WTC11 (cell line): ENCODE measurements at regions not wholly inside any gene's neighbourhood (a gene's known extent, or its start where the extent isn't known, plus 50 kb on each side); places are given as distances from the start of the nearest gene placed in this dataset.

Experiments
- ATAC-seq: fragments of 200-7000 bp; cut with Tn5 transposase; 2 replicates; pipeline ENCODE4 v1.10.0; 2021; ENCODE audit warnings: mild to moderate bottlenecking, moderate library complexity
- CTCF ChIA-PET: fragments of 300-600 bp; sonication (Branson Sonifier 250); formaldehyde crosslinking; loops from one replicate; lab custom pipeline; 2021; ENCODE audit warnings: antibody characterized with exemption; lab: Charles Lee
- POLR2A ChIA-PET: fragments of 350-600 bp; sonication (Branson Sonifier 250); formaldehyde crosslinking; loops from one replicate; lab custom pipeline; 2021; ENCODE audit warnings: antibody characterized with exemption; lab: Charles Lee
- DNase-seq: peaks from one replicate; pipeline ENCODE4 v3.0.0; 2021; ENCODE audit warnings: low spot score
- H3K27ac Mint-ChIP-seq: 2 replicates; pipeline ENCODE4 v1.8.0; 2021; ENCODE audit warnings: mixed read lengths
- H3K27me3 Mint-ChIP-seq: 2 replicates; pipeline ENCODE4 v1.8.0; 2021; ENCODE audit warnings: low read depth, mild to moderate bottlenecking, moderate library complexity, mixed read lengths
- H3K36me3 Mint-ChIP-seq: 2 replicates; pipeline ENCODE4 v1.8.0; 2021; ENCODE audit warnings: mixed read lengths
- H3K4me1 Mint-ChIP-seq: 2 replicates; pipeline ENCODE4 v1.8.0; 2022; ENCODE audit warnings: mixed read lengths
- H3K4me3 Mint-ChIP-seq: 2 replicates; pipeline ENCODE4 v1.8.0; 2021; ENCODE audit warnings: mild to moderate bottlenecking, moderate library complexity, mixed read lengths
- H3K9me3 Mint-ChIP-seq: 2 replicates; pipeline ENCODE4 v1.8.0; 2021; ENCODE audit warnings: mixed read lengths
- ATF1 ChIP-seq: sonication (generic); formaldehyde crosslinking; IDR thresholded peaks from 2 replicates; pipeline ENCODE4 v1.8.1; 2023; ENCODE audit warnings: mild to moderate bottlenecking, moderate library complexity, missing genetic modification reagents
- CBFB ChIP-seq: sonication (generic); formaldehyde crosslinking; IDR thresholded peaks from 2 replicates; pipeline ENCODE4 v1.8.1; 2022; ENCODE audit warnings: mild to moderate bottlenecking, low read depth, missing genetic modification reagents
- FOXJ3 ChIP-seq: sonication (generic); formaldehyde crosslinking; IDR thresholded peaks from 2 replicates; pipeline ENCODE4 v1.9.0; 2021; ENCODE audit warnings: missing genetic modification reagents, mild to moderate bottlenecking, borderline replicate concordance
- JUN ChIP-seq: sonication (generic); formaldehyde crosslinking; IDR thresholded peaks from 2 replicates; pipeline ENCODE4 v1.8.0; 2023; ENCODE audit warnings: mild to moderate bottlenecking, missing genetic modification reagents
- NR2C2 ChIP-seq: sonication (generic); formaldehyde crosslinking; IDR thresholded peaks from 2 replicates; pipeline ENCODE4 v1.8.0; 2022; ENCODE audit warnings: mild to moderate bottlenecking, missing genetic modification reagents
- RELA ChIP-seq: sonication (generic); formaldehyde crosslinking; IDR thresholded peaks from 2 replicates; pipeline ENCODE4 v1.8.1; 2022; ENCODE audit warnings: missing genetic modification reagents, mild to moderate bottlenecking, borderline replicate concordance
- SOX15 ChIP-seq: fragments of 250-450 bp; sonication (Bioruptor Pico); IDR thresholded peaks from 2 replicates; pipeline ENCODE4 v1.9.0; 2021; ENCODE audit warnings: mild to moderate bottlenecking
- TEAD1 ChIP-seq: sonication (generic); formaldehyde crosslinking; IDR thresholded peaks from 2 replicates; pipeline ENCODE4 v1.8.0; 2022; ENCODE audit warnings: mild to moderate bottlenecking, missing genetic modification reagents
- ZNF138 ChIP-seq: sonication (generic); formaldehyde crosslinking; conservative IDR thresholded peaks from 2 replicates; pipeline ENCODE4 v1.8.1; 2022; ENCODE audit warnings: mild to moderate bottlenecking, moderate library complexity, missing genetic modification reagents
- ZNF317 ChIP-seq: sonication (generic); formaldehyde crosslinking; IDR thresholded peaks from 2 replicates; pipeline ENCODE4 v1.8.1; 2023; ENCODE audit warnings: low read depth, mild to moderate bottlenecking, moderate library complexity, missing genetic modification reagents, borderline replicate concordance
- TF ChIP-seq, protein P1 (sequence below): fragments of 250-450 bp; sonication (Bioruptor Pico); IDR thresholded peaks from 2 replicates; pipeline ENCODE4 v2.1.2; 2022; ENCODE audit warnings: mild to moderate bottlenecking, moderate library complexity
- TF ChIP-seq, protein P2 (sequence below): fragments of 200-600 bp; IDR thresholded peaks from 2 replicates; pipeline ENCODE4 v1.8.0; 2022; ENCODE audit warnings: antibody characterized with exemption
- TF ChIP-seq, protein P3 (sequence below): sonication (generic); formaldehyde crosslinking; IDR thresholded peaks from 2 replicates; pipeline ENCODE4 v1.8.1; 2022; ENCODE audit warnings: mild to moderate bottlenecking, moderate library complexity, missing genetic modification reagents
- TF ChIP-seq, protein P4 (sequence below): sonication (generic); formaldehyde crosslinking; IDR thresholded peaks from 2 replicates; pipeline ENCODE4 v1.8.1; 2023; ENCODE audit warnings: mild to moderate bottlenecking, missing genetic modification reagents, moderate library complexity
- TF ChIP-seq, protein P5 (sequence below): sonication (generic); formaldehyde crosslinking; IDR thresholded peaks from 2 replicates; pipeline ENCODE4 v1.8.0; 2023; ENCODE audit warnings: mild to moderate bottlenecking, missing genetic modification reagents
- TF ChIP-seq, protein P6 (sequence below): fragments of 250-450 bp; sonication (Bioruptor Pico); IDR thresholded peaks from 2 replicates; pipeline ENCODE4 v1.9.0; 2021; ENCODE audit warnings: mild to moderate bottlenecking, borderline replicate concordance
- TF ChIP-seq, protein P7 (sequence below): fragments of 250-450 bp; sonication (Bioruptor Pico); IDR thresholded peaks from 2 replicates; pipeline ENCODE4 v1.9.0; 2021; ENCODE audit warnings: mild to moderate bottlenecking
- TF ChIP-seq, protein P8 (sequence below): sonication (generic); formaldehyde crosslinking; IDR thresholded peaks from 2 replicates; pipeline ENCODE4 v1.8.1; 2022; ENCODE audit warnings: mild to moderate bottlenecking, missing genetic modification reagents, moderate library complexity, borderline replicate concordance

DNA sequence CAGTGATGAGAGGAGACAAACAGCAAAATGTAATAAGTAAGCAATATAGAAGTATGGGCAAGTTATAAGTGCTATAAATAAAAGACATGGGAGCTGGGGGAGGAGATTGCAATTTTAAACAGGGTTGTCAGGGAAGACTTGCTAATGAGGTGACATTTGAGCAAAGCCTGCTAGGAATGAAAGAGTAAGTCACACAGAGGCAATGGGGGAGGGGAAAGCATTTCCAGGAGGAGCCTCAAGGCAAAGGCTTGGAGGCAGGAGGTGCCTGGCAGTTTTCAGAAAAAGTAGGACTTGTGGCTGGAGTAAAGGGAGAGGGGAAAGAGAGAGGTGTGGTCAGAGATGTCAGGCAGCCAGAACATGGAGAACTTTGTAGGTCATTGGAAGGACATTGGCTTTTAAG, 124.4 kb upstream of the NMUR2 start:
- DNase-seq: peak; percentile 23
- no peaks in the 10 kb centered on the region for H3K36me3 Mint-ChIP-seq
- H3K27me3 Mint-ChIP-seq: no peaks in the 10 kb centered on the region
- no peaks in the 10 kb centered on the region for H3K9me3 Mint-ChIP-seq
- H3K4me3 Mint-ChIP-seq: peak overlapping the region; percentile 1; the same call in 1 of the 2 replicates
- peak; percentile 75 for ATAC-seq
- peaks cover 38% of the 10 kb centered on the region for H3K4me1 Mint-ChIP-seq
- CTCF ChIA-PET: interaction anchor here (1.1 to 1.4 kb wide), 2 partner anchors 15 to 31 kb away, joined by 3 to 5 read pairs; no protein-coding TSS in a partner anchor
- POLR2A ChIA-PET: no interaction called here
- TF ChIP-seq, protein P1, sequence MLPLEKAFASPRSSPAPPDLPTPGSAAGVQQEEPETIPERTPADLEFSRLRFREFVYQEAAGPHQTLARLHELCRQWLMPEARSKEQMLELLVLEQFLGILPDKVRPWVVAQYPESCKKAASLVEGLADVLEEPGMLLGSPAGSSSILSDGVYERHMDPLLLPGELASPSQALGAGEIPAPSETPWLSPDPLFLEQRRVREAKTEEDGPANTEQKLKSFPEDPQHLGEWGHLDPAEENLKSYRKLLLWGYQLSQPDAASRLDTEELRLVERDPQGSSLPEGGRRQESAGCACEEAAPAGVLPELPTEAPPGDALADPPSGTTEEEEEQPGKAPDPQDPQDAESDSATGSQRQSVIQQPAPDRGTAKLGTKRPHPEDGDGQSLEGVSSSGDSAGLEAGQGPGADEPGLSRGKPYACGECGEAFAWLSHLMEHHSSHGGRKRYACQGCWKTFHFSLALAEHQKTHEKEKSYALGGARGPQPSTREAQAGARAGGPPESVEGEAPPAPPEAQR (CRISPR knock-in tag): no peak
- no peak for TF ChIP-seq FOXJ3 (CRISPR knock-in tag)
- TF ChIP-seq SOX15 (CRISPR knock-in tag): no peak
- H3K27ac Mint-ChIP-seq: peak overlapping the region; percentile 1; the same call in 1 of the 2 replicates

DNA sequence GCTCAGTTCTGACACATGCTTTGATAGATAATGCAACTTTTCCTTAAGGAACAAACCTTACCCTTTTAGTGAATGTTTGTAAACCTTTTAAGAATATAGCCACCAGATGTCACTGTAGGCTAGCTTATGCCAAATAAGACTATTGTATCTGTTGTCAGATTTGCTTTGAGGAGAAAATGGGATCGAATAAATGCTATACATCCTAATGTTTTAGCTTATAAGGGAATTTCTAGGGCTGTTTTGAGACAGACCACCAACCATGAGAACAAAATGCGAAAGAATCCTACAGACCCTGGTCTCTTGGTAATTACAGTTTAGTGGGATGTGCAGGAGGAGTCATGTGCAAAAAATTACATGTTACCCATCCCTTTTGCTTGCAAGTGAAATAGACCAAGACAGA, 127.6 kb upstream of the NMUR2 start:
- H3K36me3 Mint-ChIP-seq: no peaks in the 10 kb centered on the region
- CTCF ChIA-PET: interaction anchor here (0.7 to 1.4 kb wide), 9 partner anchors 9 to 1432 kb away, joined by 3 to 18 read pairs (median 3); no protein-coding TSS in a partner anchor
- H3K4me1 Mint-ChIP-seq: peaks cover 36% of the 10 kb centered on the region
- TF ChIP-seq SOX15 (CRISPR knock-in tag) (no peak), ZNF317 (CRISPR knock-in tag) (no peak)
- TF ChIP-seq, protein P2, sequence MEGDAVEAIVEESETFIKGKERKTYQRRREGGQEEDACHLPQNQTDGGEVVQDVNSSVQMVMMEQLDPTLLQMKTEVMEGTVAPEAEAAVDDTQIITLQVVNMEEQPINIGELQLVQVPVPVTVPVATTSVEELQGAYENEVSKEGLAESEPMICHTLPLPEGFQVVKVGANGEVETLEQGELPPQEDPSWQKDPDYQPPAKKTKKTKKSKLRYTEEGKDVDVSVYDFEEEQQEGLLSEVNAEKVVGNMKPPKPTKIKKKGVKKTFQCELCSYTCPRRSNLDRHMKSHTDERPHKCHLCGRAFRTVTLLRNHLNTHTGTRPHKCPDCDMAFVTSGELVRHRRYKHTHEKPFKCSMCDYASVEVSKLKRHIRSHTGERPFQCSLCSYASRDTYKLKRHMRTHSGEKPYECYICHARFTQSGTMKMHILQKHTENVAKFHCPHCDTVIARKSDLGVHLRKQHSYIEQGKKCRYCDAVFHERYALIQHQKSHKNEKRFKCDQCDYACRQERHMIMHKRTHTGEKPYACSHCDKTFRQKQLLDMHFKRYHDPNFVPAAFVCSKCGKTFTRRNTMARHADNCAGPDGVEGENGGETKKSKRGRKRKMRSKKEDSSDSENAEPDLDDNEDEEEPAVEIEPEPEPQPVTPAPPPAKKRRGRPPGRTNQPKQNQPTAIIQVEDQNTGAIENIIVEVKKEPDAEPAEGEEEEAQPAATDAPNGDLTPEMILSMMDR: 0 out of 2 replicates have a peak, but pooled peaks have one; percentile 19
- POLR2A ChIA-PET: no interaction called here
- ATAC-seq (peak; percentile 32), DNase-seq (no peak)
- H3K27me3 Mint-ChIP-seq: no peaks in the 10 kb centered on the region
- H3K9me3 Mint-ChIP-seq: no peaks in the 10 kb centered on the region
- H3K4me3 Mint-ChIP-seq: no peak overlapping the region
- no peak overlapping the region for H3K27ac Mint-ChIP-seq

DNA sequence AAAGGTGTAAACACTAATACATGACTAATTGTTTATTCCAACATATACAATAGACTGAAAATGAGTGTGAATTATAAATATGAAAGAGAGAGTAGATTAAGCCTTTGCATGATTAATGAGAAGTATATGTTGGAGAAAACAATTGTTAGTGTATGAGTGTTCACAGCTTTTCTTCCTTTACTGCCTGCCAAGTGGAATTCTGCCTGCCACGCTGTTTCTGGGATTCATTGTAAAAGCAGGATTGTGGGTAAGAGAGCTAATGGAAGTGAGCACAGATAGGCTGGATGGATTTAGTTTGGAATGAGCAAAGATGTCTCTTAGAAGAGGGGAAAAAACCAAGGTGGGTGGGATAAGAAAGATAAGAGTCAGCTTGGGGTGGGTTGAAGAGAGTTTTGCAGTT, 129.6 kb upstream of the NMUR2 start:
- Mint-ChIP-seq H3K4me3 (no peak overlapping the region), H3K27ac (no peak overlapping the region), H3K27me3 (no peaks in the 10 kb centered on the region), H3K9me3 (no peaks in the 10 kb centered on the region), H3K36me3 (no peaks in the 10 kb centered on the region), H3K4me1 (peaks cover 21% of the 10 kb centered on the region)
- DNase-seq: no peak
- POLR2A ChIA-PET: no interaction called here
- CTCF ChIA-PET: no interaction called here
- ATAC-seq: no peak
- no peak for TF ChIP-seq RELA
- TF ChIP-seq, protein P3, sequence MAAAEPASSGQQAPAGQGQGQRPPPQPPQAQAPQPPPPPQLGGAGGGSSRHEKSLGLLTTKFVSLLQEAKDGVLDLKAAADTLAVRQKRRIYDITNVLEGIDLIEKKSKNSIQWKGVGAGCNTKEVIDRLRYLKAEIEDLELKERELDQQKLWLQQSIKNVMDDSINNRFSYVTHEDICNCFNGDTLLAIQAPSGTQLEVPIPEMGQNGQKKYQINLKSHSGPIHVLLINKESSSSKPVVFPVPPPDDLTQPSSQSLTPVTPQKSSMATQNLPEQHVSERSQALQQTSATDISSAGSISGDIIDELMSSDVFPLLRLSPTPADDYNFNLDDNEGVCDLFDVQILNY: no peak
- TF ChIP-seq, protein P4, sequence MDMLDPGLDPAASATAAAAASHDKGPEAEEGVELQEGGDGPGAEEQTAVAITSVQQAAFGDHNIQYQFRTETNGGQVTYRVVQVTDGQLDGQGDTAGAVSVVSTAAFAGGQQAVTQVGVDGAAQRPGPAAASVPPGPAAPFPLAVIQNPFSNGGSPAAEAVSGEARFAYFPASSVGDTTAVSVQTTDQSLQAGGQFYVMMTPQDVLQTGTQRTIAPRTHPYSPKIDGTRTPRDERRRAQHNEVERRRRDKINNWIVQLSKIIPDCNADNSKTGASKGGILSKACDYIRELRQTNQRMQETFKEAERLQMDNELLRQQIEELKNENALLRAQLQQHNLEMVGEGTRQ (CRISPR knock-in tag): no peak
- no peak for TF ChIP-seq NR2C2 (CRISPR knock-in tag)
- no peak for TF ChIP-seq ATF1 (CRISPR knock-in tag)
- TF ChIP-seq CBFB (CRISPR knock-in tag): no peak
- TF ChIP-seq, protein P5, sequence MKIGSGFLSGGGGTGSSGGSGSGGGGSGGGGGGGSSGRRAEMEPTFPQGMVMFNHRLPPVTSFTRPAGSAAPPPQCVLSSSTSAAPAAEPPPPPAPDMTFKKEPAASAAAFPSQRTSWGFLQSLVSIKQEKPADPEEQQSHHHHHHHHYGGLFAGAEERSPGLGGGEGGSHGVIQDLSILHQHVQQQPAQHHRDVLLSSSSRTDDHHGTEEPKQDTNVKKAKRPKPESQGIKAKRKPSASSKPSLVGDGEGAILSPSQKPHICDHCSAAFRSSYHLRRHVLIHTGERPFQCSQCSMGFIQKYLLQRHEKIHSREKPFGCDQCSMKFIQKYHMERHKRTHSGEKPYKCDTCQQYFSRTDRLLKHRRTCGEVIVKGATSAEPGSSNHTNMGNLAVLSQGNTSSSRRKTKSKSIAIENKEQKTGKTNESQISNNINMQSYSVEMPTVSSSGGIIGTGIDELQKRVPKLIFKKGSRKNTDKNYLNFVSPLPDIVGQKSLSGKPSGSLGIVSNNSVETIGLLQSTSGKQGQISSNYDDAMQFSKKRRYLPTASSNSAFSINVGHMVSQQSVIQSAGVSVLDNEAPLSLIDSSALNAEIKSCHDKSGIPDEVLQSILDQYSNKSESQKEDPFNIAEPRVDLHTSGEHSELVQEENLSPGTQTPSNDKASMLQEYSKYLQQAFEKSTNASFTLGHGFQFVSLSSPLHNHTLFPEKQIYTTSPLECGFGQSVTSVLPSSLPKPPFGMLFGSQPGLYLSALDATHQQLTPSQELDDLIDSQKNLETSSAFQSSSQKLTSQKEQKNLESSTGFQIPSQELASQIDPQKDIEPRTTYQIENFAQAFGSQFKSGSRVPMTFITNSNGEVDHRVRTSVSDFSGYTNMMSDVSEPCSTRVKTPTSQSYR (CRISPR knock-in tag): no peak
- no peak for TF ChIP-seq ZNF138
- TF ChIP-seq, protein P6, sequence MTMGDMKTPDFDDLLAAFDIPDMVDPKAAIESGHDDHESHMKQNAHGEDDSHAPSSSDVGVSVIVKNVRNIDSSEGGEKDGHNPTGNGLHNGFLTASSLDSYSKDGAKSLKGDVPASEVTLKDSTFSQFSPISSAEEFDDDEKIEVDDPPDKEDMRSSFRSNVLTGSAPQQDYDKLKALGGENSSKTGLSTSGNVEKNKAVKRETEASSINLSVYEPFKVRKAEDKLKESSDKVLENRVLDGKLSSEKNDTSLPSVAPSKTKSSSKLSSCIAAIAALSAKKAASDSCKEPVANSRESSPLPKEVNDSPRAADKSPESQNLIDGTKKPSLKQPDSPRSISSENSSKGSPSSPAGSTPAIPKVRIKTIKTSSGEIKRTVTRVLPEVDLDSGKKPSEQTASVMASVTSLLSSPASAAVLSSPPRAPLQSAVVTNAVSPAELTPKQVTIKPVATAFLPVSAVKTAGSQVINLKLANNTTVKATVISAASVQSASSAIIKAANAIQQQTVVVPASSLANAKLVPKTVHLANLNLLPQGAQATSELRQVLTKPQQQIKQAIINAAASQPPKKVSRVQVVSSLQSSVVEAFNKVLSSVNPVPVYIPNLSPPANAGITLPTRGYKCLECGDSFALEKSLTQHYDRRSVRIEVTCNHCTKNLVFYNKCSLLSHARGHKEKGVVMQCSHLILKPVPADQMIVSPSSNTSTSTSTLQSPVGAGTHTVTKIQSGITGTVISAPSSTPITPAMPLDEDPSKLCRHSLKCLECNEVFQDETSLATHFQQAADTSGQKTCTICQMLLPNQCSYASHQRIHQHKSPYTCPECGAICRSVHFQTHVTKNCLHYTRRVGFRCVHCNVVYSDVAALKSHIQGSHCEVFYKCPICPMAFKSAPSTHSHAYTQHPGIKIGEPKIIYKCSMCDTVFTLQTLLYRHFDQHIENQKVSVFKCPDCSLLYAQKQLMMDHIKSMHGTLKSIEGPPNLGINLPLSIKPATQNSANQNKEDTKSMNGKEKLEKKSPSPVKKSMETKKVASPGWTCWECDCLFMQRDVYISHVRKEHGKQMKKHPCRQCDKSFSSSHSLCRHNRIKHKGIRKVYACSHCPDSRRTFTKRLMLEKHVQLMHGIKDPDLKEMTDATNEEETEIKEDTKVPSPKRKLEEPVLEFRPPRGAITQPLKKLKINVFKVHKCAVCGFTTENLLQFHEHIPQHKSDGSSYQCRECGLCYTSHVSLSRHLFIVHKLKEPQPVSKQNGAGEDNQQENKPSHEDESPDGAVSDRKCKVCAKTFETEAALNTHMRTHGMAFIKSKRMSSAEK (CRISPR knock-in tag): no peak
- TF ChIP-seq, protein P7, sequence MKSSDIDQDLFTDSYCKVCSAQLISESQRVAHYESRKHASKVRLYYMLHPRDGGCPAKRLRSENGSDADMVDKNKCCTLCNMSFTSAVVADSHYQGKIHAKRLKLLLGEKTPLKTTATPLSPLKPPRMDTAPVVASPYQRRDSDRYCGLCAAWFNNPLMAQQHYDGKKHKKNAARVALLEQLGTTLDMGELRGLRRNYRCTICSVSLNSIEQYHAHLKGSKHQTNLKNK: no peak
- no peak for TF ChIP-seq JUN (CRISPR knock-in tag)
- TF ChIP-seq TEAD1: no peak
- TF ChIP-seq, protein P8, sequence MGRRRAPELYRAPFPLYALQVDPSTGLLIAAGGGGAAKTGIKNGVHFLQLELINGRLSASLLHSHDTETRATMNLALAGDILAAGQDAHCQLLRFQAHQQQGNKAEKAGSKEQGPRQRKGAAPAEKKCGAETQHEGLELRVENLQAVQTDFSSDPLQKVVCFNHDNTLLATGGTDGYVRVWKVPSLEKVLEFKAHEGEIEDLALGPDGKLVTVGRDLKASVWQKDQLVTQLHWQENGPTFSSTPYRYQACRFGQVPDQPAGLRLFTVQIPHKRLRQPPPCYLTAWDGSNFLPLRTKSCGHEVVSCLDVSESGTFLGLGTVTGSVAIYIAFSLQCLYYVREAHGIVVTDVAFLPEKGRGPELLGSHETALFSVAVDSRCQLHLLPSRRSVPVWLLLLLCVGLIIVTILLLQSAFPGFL (CRISPR knock-in tag): no peak
